ENCODE measurements at regions not wholly inside any gene's neighbourhood (a gene's known extent, or its start where the extent isn't known, plus 50 kb on each side); places are given as distances from the start of the nearest gene placed in this dataset.
"Not testable (repeated sequence)": the region's sequence is repeated elsewhere in the genome, so short reads cannot be mapped to it uniquely, and the experiment has no call there.

DNA sequence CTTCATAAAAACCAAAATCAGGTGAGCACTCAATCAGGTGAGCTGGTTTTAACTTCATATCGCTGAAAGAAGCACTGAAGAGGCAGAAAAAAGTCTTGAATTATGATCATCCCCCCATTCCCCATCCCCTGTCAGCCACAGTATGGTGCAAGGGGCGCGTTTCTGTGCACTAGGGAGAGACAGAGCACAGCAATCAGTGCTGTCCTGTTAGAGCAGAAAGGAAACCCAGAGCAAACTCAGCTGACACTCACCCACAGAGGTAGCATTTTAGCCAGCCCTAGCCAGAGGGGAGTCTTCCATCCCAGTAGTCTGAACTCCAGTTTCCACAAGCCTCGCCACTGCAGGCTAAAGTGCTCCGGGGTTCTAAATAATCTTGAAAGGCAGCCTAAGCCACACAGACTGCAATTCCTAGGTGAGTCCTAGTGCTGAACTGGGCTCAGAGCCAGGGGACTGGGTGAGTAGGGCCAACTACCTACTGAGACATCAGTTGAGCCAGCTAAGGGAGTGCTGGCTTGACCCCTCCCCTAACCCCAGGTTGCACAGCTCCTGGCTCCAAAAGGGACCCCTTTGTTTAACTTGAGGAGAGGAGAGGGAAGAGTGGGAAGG lies 1352.6 kb upstream of the GJE1 start:
- no peak for DNase-seq

DNA sequence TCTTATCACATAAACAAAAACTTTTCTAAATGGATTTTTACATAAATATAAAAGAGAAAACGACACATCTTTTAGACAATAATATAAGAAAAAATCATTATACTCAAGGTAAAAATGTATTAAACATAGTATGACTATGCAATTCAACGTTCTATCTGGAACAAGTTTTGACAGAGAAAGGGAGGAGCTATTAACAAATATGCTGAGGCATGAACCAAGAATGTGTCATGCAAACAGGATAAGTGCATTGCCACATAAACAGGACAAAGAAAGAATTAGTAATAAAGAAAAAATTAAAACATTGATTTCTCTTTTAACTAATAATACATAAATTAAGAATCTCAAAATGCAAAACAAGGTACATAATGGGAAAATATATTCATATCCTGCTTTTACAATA lies 1353.4 kb upstream of the GJE1 start:
- no peak for DNase-seq

DNA sequence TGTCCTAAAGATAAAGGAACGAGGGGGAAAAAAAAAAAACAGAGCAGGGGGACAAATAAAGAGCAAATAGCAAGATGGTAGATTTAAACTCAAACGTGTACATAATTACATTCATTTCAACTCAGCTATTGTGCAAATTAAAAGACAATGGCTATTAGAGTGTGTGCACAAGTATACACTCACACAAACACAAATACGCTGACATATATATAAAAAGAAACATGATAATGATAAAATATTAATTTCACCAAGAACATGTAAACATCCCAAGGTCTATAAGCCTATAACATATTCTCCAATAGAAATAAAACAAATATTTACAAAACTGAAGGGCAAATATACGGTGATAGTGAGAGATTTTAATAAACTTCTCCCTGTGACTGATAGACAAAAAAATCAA lies 1354.9 kb upstream of the GJE1 start:
- DNase-seq: no peak

DNA sequence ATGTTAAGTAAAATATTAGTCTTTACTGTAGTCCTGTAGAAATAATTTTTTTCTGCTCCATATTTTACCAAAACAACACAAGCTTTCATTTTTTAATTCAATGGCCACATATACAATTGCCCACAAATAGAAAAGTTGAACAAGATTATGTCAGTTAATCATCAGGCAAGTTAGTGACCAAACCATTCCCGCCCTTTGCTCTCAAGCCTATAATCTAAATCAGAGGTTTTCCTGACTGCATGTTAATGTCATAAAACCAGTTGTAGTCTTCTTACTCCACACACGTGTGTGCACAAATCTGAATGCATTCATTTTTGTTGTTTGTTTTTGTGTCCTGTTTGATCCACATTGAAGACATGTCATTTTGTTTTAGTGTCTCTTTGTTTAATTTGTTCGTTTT lies 1357.7 kb upstream of the GJE1 start:
- DNase-seq: no peak

DNA sequence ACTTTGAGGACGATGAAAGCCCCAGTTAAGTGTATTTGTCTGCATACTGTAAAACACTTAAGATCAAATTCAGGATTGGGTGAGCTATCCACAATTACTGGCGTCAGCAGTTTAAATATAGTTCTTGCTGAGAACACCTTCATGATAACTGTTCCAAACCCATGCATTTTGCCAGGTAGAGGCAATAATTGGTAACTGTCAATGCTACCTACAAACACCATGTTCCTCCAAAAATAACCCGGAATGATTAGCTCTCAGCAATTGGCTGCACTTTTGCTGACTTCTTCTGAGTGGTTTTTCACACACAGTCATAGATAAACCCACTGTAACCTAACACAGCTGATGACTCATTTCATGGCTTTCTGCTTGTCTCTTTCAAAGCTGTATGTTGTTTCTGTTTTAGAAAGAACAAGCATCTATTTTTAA lies 1358.6 kb upstream of the GJE1 start:
- DNase-seq: no peak

DNA sequence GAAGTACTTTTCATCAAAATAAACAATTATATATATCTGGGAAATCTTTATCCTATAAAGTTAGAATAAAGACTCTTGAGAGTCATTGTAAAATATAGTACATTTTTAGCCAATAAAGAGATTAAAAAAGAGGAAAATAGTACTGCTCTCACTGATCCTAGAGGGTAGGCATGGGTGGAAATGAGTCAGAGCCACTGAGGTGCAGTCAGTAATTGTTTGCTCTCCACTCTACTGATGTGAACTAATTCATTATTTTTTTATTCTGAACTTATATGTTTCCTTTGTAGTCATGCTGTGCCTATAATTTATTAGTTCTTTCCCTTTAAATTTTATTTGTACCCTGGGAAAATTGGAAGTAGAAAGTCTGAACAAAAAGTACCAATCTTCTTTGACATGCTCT lies 1359.4 kb upstream of the GJE1 start:
- DNase-seq: no peak

DNA sequence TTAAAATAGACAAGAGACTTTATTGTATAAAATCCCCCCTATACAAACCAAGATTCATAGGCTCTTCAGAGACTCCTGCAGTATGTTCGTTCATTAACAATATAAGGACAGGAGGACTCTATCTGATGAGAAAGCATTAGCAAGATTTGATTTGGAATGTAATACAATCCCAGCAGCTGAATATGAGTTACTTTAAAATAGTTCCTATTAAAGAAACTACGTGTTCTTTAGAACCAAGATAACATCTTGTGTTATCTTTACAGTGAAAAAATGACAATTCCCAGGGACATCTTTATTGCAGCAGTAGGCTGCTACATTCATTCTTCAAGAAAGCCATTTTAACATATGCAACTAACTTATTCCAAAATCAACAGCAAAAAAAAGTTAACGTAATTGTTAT lies 1360.1 kb upstream of the GJE1 start:
- DNase-seq: no peak

DNA sequence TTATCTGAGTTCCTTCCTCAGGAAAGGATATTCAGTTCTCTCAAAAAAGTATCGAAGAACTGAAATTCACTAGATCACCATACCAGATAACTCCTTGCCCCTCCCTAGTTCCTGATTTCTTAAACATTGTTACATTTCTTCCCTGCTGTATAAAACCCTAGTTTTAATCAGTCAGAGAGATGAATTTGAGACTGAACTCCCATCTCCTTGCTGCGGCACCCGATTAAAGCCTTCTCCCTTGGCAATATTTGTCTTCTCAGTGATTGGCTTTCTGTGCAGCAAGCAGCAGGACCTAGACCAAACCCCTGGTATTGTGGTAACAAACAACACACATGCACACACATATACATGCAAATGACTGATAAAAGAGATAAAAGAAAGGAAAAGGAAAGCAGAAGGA lies 1364.6 kb upstream of the GJE1 start:
- DNase-seq: no peak

DNA sequence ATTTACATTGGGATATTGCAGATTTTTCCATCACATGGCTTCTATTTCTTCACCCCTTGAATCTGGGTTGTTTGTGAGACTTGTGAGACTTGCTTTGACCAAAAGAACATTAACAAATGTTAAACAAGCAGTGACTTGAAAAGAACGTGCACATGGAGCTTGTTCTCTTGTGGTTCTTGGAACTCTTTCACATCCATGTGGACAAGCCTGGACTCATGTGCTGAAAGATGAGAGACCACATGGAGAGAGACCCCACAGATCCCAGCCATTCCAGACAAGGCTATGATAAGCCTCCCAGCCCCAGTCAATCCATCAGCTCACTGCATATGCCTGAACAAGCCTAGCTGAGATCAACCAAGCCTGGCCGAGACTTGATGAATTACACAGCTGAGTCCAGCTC lies 1365.7 kb upstream of the GJE1 start:
- no peak for DNase-seq

DNA sequence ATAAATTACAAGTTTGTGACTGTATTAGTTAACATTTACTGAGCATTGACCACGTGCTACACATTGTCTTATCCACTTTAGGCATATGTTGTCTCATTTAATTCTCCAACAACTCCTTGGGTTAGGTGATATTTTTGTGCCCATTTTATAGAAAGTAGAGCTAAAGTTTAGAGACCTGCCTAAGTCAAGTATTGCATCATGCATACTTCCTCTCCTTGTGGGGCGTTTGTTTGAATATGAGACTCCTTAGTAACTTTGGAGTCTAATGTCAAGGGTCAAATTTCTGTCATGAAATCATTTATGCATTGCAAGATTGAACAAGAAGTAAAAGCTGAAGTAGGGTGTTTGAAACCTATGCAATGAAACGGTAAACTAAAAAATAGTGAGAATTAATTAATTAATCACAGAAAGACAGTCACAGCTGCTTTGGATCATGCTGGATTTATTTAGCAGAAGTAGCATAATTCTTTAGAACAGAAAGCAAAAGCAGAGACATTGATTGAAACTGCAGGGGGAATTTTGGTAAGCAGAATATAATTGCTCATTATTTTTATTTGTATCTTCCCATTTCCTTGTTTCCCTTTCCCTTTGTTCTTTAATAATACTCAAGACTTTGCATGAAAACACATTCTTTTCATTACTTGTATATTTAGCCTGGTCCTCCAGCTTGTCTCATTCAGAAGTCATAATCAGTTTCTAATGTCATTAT lies 1374.4 kb upstream of the GJE1 start:
- DNase-seq: no peak

DNA sequence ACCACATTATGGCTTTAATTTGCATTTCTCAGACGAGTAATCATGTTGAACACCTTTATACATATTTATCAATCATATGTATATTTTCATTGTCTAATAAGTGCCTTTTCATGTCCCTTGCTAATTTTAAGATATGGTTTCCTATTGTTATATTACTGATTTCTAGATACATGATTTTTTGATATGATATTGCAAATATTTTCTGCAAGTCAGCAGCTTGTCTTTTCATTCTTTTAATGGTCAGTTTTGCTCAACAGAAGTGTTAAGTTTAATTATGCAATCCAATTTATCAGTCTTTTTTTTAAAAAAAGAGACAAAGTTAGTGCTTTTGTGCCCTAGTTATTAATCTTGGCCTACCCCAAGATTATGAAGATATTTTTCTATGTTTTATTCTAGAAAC lies 1377.8 kb upstream of the CITED2 start:
- DNase-seq: no peak

DNA sequence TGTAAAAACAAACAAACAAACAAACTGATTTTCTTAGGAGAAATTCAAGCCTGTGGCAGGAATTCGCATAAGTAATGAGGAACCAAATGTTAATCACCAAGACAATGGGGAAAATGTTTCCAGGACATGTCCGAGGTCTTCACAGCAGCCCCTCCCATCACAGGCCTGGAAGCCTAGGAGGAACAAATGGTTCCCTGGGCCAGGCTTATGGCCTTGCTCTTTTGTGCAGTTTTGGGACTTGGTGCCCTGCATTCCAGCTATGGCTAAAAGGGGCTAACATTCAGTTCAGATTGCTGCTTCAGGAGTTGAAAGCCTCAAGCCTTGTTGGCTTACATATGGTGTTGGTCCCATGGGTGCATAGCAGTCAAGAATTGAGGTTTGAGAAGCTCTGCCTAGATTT lies 1372.7 kb upstream of the CITED2 start:
- no peak for DNase-seq

DNA sequence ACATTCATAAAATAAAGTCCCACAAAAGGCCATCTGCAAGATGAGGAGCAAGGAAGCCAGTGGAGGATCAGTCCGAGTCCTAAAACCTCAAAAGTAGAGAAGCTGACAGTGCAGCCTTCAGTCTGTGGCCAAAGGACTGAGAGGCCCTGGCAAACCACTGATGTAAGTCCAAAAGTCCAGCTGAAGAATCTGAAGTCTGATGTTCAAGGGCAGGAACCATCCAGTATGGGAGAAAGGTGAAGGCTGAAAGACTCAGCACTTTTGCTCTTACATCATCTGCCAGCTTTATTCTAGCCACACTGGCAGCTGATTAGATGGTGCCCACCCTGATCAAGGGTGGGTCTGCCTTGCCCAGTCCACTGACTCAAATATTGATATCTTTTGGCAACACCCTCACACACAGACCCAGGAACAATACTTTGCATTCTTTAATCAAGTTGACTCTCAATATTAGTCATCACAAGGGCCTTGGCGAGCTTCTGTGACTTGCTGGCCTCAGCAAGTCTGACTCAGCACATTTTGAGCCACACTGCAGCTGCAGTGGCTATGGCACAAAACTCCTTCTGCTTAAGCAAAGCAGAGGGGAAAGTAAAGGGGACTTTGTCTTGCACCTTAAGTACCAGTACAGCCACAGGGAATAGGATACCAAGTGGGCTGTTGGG lies 1370.3 kb upstream of the CITED2 start:
- DNase-seq: no peak

DNA sequence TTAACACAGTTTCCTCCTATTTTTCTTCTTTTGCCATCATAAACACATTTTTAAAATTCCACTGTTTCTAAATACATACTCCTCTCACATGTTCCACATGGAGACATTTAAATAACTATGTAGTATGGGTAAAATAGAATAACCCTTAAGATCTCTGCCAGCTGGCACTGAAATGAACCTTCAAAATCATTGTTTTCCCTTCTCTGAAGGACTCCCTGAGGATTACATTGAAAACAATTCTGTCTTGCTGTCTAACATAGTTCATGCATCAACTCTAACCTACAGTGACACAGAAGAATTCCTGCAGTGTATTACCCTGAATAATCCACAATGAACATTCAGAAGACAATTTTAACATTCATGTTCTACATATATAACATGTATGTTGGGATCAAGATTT lies 1361.8 kb upstream of the CITED2 start:
- DNase-seq: no peak

DNA sequence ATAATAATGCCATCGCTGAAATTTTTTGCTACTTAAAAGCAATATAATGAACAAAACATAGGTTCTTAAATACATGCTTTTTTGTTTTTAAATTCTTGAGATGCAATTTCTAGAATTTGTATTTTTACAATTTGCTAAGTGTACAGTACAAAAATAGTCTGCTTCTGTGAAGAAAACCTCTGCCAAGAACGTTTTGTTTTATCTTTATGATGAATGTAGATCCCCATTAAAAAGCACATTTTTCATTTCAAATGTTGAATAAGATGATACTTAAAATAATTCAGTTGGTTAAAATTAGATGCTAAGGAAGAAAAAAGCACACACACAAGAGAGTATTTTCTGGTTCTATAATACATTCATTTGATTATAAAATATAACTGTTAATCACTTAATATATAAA lies 1358.5 kb upstream of the CITED2 start:
- DNase-seq: no peak

DNA sequence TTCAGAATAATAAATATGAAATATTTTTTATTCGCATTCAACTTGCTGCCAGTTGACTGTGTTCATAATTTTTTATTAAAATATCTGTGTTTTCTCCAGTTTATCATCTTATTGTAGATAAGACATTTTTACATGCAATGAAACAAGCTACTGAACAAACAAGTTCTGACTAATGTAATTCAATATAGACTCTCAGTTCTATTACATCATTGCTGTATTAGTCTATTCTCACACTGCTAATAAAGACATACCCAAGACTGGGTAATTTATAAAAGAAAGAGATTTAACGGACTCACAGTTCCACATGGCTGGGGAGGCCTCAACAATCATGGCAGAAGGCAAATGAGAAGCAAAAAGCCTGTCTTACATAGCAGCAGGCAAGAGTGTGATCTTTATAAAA lies 1357.7 kb upstream of the CITED2 start:
- DNase-seq: no peak

DNA sequence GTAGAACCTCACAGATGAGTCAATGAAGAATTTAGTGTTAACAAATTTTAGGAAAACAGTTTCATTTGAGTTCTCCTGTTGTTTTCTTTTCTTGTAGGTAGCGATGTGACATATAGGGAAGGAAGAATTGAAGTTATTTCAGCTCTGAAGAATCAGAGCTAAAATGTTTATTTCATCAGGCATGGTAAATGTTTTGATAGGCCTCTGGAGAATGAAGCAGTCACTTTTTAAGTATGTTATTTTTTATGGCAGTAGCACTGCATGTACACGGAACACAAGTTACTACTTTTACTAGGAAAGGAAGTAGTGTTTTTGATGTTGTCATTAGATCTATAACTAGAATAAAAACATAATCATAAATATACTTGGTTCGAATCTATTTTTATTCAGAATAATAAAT lies 1357.3 kb upstream of the CITED2 start:
- DNase-seq: no peak

DNA sequence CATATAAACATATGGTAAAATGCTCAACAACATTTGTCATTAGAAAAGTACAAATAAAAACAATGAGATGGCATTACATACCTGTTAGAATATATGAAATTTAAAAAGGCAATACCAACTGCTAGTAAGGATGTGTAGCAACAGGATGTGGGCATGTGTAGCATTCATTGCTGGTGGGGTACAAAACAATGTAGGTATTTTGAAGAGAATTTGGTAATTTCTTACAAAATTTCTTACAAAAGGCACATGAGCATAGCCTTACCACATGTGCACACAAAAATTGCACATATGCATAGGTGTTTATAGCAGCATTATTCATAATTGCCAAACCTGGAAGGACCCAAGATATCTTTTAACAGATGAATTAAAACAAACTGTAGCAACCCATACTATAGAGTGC lies 1355.1 kb upstream of the CITED2 start:
- DNase-seq: no peak

DNA sequence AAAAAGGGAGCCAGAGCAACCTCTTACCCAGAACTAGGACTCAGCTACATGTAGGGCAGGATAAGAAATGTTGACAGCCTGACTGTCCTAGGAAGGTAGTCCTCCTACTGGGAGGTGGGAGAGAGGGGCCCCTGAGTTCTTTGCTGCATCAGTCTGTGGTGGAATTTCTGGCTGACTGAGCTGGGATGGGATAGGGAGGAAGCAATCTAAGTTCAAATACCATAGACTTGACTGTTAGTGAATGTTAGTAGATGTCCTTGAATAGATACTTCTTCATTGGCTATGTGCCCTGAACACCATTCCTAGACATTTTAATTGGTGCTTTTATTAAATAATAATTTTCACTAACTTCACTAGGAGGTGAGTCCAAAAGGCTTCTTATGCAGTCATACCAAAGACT lies 1343.6 kb upstream of the CITED2 start:
- DNase-seq: no peak

DNA sequence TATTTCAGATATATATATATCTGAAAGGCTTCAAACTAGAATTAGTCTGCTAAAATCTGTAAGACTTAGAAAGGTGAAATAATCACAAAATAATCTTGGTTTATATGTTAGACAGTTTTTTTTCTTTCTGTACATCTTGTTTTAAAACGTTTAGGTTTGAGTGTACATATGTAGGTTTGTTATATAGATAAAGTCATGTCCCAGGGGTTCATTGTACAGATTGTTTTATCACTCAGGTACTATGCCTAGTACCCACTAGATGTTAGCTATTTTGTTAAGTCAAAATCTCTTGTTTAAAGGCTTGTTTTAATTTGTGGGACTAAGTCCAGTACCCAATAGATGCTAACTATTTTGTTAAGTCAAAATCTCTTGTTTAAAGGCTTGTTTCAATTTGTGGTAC lies 1339.0 kb upstream of the CITED2 start:
- DNase-seq: no peak

DNA sequence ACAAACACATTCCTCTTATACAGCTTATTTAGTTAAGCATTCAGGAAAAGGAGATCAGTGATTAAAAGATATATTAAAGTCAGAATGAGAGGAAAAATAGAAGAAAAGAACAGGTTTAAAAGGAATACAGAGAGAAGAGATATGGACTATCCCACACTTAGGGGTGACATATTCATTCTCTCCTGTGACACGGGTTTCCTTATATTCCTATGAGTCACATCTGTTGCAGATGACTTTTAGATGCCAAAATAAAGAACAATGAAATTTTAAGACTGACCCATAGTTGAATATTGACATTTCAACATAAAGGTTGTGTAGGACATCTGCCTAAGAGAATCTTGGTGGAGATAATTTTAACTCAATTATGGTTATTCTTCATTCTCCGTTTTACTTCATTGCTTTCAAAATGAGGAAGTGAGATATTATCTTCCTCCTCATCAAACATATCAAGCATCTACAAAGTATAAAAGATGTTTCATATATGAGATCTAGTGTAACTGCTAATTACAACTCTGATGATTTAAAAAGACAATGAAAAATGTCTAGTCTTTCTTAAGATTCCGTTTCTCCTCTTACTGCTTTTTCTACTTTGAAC lies 1336.7 kb upstream of the CITED2 start:
- DNase-seq: no peak

DNA sequence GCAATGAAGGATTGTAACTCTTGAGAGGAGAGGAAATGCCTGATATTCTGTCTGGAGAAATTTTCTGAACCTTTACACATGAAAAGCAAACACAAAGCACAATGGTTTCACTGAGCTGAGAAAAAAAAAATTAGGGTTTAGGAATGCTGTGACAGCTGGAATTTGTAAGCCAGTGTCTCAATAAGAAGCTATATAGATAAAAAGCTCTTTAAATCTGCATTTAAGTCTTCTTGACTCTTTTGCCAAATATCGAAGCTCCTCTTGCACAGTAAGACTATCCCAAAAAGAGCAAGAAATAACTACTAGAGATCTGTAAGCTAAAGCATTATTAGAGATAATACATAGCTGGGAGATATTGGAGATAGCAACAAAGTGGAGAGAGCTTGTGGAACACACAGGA lies 1334.0 kb upstream of the CITED2 start:
- DNase-seq: no peak

DNA sequence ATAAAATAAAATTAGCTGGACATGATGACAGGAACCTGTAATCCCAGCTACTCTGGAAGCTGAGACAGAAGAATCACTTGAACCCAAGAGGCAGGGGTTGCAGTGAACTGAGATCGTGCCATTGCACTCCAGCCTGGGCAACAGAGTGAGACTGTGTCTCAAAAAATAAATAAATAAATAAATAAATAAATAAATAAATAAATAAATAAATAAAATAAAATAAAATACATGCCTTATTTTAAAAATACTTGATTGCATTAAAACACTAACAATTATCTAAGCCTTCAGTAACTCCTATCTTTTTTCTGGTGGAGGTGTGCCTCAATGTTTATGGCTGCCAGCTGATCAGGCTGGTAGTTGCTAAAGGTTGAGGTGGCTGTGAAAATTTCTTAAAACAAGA lies 1329.6 kb upstream of the CITED2 start:
- DNase-seq: not testable (repeated sequence)

DNA sequence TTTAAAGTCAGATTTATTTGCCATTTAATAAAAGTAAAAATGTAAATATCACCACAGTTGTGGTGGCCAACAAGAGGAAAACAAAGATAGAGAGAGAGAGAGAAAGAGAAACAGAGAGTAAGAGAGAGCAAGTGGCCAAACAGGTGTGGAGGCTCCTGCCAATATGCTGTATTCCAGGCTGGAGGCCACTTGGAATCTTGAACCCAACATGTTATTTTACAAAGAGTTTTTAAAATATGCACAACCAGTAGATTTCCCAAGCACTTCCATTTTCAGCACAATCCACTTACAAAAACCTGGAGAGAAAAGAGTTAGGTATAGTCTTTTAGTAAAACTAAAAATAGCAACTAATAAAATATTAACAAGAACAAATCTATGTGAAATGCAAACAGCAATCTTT lies 1323.1 kb upstream of the CITED2 start:
- DNase-seq: no peak
